ENCODE measurements at regions not wholly inside any gene's neighbourhood (a gene's known extent, or its start where the extent isn't known, plus 50 kb on each side); places are given as distances from the start of the nearest gene placed in this dataset.
"Not testable (repeated sequence)": the region's sequence is repeated elsewhere in the genome, so short reads cannot be mapped to it uniquely, and the experiment has no call there.

DNA sequence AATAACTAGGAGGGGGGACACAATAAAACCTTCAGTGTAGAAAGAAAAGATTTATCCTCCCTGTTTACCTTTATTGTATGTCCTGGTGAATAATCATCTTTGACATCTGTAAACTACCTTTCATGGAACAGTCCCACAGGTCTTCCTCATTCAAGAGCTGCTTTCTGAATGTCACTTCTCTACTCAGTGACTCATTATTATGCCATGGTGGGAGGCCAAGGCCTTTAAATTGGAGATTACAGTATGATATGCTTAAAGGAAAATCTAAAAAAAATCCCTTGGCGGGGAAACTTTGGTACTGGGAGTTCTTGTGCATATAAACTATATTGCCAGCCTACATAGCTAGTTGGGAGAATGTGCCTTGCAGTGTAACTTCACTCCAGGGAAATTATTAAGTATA lies 713.0 kb downstream of the TDRD15 start:
- H2AFZ ChIP-seq (ENCODE audit: low read depth, low read length): no peak overlapping the region
- H3K27me3 ChIP-seq (ENCODE audit: low read depth, low read length): no peaks in the 10 kb centered on the region
- no peaks in the 10 kb centered on the region for H4K20me1 ChIP-seq (ENCODE audit: insufficient read depth, low read length)
- no peak overlapping the region for H3K4me3 ChIP-seq (ENCODE audit: low read length)
- no peak for TF ChIP-seq EZH2phosphoT487 (IDR thresholded peaks at IDR 0.05; ENCODE audit: low read depth)
- TF ChIP-seq, protein P1, sequence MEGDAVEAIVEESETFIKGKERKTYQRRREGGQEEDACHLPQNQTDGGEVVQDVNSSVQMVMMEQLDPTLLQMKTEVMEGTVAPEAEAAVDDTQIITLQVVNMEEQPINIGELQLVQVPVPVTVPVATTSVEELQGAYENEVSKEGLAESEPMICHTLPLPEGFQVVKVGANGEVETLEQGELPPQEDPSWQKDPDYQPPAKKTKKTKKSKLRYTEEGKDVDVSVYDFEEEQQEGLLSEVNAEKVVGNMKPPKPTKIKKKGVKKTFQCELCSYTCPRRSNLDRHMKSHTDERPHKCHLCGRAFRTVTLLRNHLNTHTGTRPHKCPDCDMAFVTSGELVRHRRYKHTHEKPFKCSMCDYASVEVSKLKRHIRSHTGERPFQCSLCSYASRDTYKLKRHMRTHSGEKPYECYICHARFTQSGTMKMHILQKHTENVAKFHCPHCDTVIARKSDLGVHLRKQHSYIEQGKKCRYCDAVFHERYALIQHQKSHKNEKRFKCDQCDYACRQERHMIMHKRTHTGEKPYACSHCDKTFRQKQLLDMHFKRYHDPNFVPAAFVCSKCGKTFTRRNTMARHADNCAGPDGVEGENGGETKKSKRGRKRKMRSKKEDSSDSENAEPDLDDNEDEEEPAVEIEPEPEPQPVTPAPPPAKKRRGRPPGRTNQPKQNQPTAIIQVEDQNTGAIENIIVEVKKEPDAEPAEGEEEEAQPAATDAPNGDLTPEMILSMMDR (IDR thresholded peaks at IDR 0.05; ENCODE audit: low read depth, low read length): no peak
- H3K9me3 ChIP-seq (ENCODE audit: insufficient read depth, low read length): no peaks in the 10 kb centered on the region
- H3K27ac ChIP-seq (ENCODE audit: low read length): no peak overlapping the region
- no peaks in the 10 kb centered on the region for H3K4me1 ChIP-seq (ENCODE audit: low read length)
- H3K36me3 ChIP-seq (replicated peaks; ENCODE audit: low read depth, low read length): no peaks in the 10 kb centered on the region
- no peak overlapping the region for H3K9ac ChIP-seq (ENCODE audit: low read length)
- no peak overlapping the region for H3K4me2 ChIP-seq (ENCODE audit: low read length)
- no peaks in the 10 kb centered on the region for H3K79me2 ChIP-seq (ENCODE audit: low read length)

DNA sequence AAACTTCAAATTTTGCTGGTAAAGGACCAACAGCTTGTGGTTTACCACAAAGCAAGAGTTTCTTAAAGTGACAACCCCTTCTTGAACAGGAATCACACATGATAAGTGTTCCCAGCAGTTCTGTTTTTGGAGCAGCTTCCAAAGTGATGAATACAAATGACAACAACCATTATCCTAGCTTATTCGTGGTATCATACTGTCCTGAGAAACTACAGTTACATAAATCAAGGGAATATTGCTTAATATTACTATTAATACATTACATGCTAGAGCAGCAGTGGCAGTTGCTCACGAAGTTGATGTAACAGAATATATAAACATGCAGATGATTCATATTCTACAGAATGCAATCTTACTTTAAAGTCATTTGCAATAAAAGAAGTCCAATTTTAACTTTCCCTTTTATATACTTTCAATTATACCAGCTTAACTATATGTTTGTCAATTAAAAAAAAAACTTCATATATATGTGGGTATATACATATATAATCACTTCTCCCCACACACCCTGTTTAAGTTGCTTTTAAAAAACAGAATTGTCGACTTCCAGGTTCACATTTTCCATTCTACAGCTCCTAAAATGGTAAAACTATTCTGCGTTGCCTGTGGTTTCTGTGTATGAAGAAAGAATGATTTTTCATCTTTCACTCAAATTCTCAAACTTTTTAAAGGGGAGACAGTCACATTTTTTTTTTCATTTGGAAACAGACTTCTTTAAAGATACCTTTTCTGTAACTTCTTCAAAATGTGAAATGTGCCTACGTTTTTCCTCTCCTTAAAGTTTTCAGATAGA lies 713.6 kb downstream of the TDRD15 start:
- no peak overlapping the region for H3K27ac ChIP-seq (ENCODE audit: low read length)

DNA sequence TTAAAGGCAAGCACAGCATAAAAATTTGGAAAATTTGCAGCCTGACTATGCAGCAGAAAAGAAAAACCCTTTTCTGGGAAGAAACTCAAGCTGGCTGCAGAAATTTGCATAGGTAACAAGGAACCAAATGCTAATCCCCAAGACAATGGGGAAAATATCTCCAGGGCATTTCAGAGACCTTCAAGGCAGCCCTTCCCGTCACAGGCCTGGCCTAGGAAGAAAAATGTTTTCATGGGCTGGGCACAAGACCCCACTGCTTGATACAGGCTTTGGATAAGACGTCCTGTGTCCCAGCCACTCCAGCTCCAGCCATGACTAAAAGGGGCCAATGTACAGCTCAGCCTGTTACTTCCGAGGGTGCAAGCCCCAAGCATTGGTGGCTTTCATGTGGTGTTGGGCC lies 717.6 kb downstream of the TDRD15 start:
- Histone ChIP-seq H3K9ac (ENCODE audit: low read length) (no peak overlapping the region), H3K9me3 (ENCODE audit: insufficient read depth, low read length) (no peaks in the 10 kb centered on the region), H2AFZ (ENCODE audit: low read depth, low read length) (no peak overlapping the region), H4K20me1 (ENCODE audit: insufficient read depth, low read length) (no peaks in the 10 kb centered on the region), H3K27me3 (ENCODE audit: low read depth, low read length) (no peaks in the 10 kb centered on the region), H3K4me1 (ENCODE audit: low read length) (no peaks in the 10 kb centered on the region), H3K79me2 (ENCODE audit: low read length) (no peaks in the 10 kb centered on the region), H3K4me2 (ENCODE audit: low read length) (no peak overlapping the region), H3K4me3 (ENCODE audit: low read length) (no peak overlapping the region), H3K27ac (ENCODE audit: low read length) (no peak overlapping the region), H3K36me3 (replicated peaks; ENCODE audit: low read depth, low read length) (no peaks in the 10 kb centered on the region)
- TF ChIP-seq, protein P1 (IDR thresholded peaks at IDR 0.05; ENCODE audit: low read depth, low read length): no peak
- no peak for TF ChIP-seq EZH2phosphoT487 (IDR thresholded peaks at IDR 0.05; ENCODE audit: low read depth)

More for the DNA sequence above, 713.6 kb downstream of the TDRD15 start:
- Histone ChIP-seq H4K20me1 (ENCODE audit: insufficient read depth, low read length) (no peaks in the 10 kb centered on the region), H3K9ac (ENCODE audit: low read length) (no peak overlapping the region), H3K4me3 (ENCODE audit: low read length) (no peak overlapping the region), H3K4me1 (ENCODE audit: low read length) (no peaks in the 10 kb centered on the region), H3K9me3 (ENCODE audit: insufficient read depth, low read length) (no peaks in the 10 kb centered on the region), H2AFZ (ENCODE audit: low read depth, low read length) (no peak overlapping the region), H3K27me3 (ENCODE audit: low read depth, low read length) (no peaks in the 10 kb centered on the region), H3K36me3 (replicated peaks; ENCODE audit: low read depth, low read length) (no peaks in the 10 kb centered on the region), H3K4me2 (ENCODE audit: low read length) (no peak overlapping the region), H3K79me2 (ENCODE audit: low read length) (no peaks in the 10 kb centered on the region)
- TF ChIP-seq, protein P1 (IDR thresholded peaks at IDR 0.05; ENCODE audit: low read depth, low read length): no peak
- no peak for TF ChIP-seq EZH2phosphoT487 (IDR thresholded peaks at IDR 0.05; ENCODE audit: low read depth)

DNA sequence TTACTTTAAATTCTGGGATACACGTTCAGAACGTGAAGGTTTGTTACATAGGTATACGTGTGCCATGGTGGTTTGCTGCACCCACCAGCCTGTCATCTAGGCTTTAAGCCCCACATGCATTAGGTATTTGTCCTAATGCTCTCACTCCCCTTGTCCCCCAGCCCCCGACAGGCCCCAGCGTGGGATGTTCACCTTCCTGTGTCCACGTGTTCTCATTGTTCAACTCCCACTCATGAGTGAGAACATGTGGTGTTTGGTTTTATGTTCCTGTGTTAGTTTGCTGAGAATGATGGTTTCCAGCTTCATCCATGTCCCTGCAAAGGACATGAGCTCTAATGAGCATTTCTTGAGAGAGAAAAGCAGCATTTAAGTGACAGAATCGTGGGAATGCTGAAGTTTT lies 726.6 kb downstream of the TDRD15 start:
- not testable (repeated sequence) for H3K4me2 ChIP-seq (ENCODE audit: low read length); H2AFZ ChIP-seq (ENCODE audit: low read depth, low read length); H3K9me3 ChIP-seq (ENCODE audit: insufficient read depth, low read length); H3K4me1 ChIP-seq (ENCODE audit: low read length); H4K20me1 ChIP-seq (ENCODE audit: insufficient read depth, low read length); H3K4me3 ChIP-seq (ENCODE audit: low read length); H3K27me3 ChIP-seq (ENCODE audit: low read depth, low read length); H3K27ac ChIP-seq (ENCODE audit: low read length); H3K79me2 ChIP-seq (ENCODE audit: low read length); H3K9ac ChIP-seq (ENCODE audit: low read length); H3K36me3 ChIP-seq (replicated peaks; ENCODE audit: low read depth, low read length)
